ENCODE measurements at regions not wholly inside any gene's neighbourhood (a gene's known extent, or its start where the extent isn't known, plus 50 kb on each side); places are given as distances from the start of the nearest gene placed in this dataset.

GRCh38 chr20:62560162-62560561, 82.1 kb upstream of the SLCO4A1 start:
- Mint-ChIP-seq H3K4me3 (ENCODE audit: unreplicated experiment) (no peak overlapping the region), H3K9me3 (ENCODE audit: low read depth) (no peaks in the 10 kb centered on the region), H3K27ac (ENCODE audit: unreplicated experiment) (no peak overlapping the region), H3K36me3 (ENCODE audit: low read depth) (no peaks in the 10 kb centered on the region), H3K4me1 (ENCODE audit: low read depth) (no peaks in the 10 kb centered on the region), H3K27me3 (ENCODE audit: low read depth) (peaks cover 48% of the 10 kb centered on the region)
- no peak for DNase-seq (ENCODE audit: low spot score)
- no peak for TF ChIP-seq CTCF (IDR thresholded peaks at IDR 0.05)

GRCh38 chr20:62561182-62561581, 81.1 kb upstream of the SLCO4A1 start:
- Mint-ChIP-seq H3K27me3 (ENCODE audit: low read depth) (peaks cover 44% of the 10 kb centered on the region), H3K27ac (ENCODE audit: unreplicated experiment) (no peak overlapping the region), H3K9me3 (ENCODE audit: low read depth) (no peaks in the 10 kb centered on the region), H3K4me1 (ENCODE audit: low read depth) (no peaks in the 10 kb centered on the region), H3K4me3 (ENCODE audit: unreplicated experiment) (no peak overlapping the region), H3K36me3 (ENCODE audit: low read depth) (no peaks in the 10 kb centered on the region)
- no peak for DNase-seq (ENCODE audit: low spot score)
- TF ChIP-seq CTCF (IDR thresholded peaks at IDR 0.05): no peak

GRCh38 chr20:62561948-62562347, 80.4 kb upstream of the SLCO4A1 start:
- no peaks in the 10 kb centered on the region for H3K36me3 Mint-ChIP-seq (ENCODE audit: low read depth)
- no peak for DNase-seq (ENCODE audit: low spot score)
- no peaks in the 10 kb centered on the region for H3K9me3 Mint-ChIP-seq (ENCODE audit: low read depth)
- H3K27me3 Mint-ChIP-seq (ENCODE audit: low read depth): peaks cover 38% of the 10 kb centered on the region
- no peaks in the 10 kb centered on the region for H3K4me1 Mint-ChIP-seq (ENCODE audit: low read depth)
- no peak for TF ChIP-seq CTCF (IDR thresholded peaks at IDR 0.05)
- no peak overlapping the region for H3K4me3 Mint-ChIP-seq (ENCODE audit: unreplicated experiment)
- no peak overlapping the region for H3K27ac Mint-ChIP-seq (ENCODE audit: unreplicated experiment)

- Mint-ChIP-seq H3K36me3 (ENCODE audit: low read depth) (no peaks in the 10 kb centered on the region), H3K9me3 (ENCODE audit: low read depth) (no peaks in the 10 kb centered on the region), H3K27ac (ENCODE audit: unreplicated experiment) (no peak overlapping the region), H3K4me3 (ENCODE audit: unreplicated experiment) (no peak overlapping the region), H3K27me3 (ENCODE audit: low read depth) (peaks cover 42% of the 10 kb centered on the region), H3K4me1 (ENCODE audit: low read depth) (no peaks in the 10 kb centered on the region)
- DNase-seq (ENCODE audit: low spot score): no peak
- TF ChIP-seq CTCF (IDR thresholded peaks at IDR 0.05): no peak
Measured at GRCh38 chr20:62562831-62563230, 79.5 kb upstream of the SLCO4A1 start.

GRCh38 chr20:62563561-62563960, 78.7 kb upstream of the SLCO4A1 start:
- H3K9me3 Mint-ChIP-seq (ENCODE audit: low read depth): no peaks in the 10 kb centered on the region
- H3K36me3 Mint-ChIP-seq (ENCODE audit: low read depth): no peaks in the 10 kb centered on the region
- no peak overlapping the region for H3K4me3 Mint-ChIP-seq (ENCODE audit: unreplicated experiment)
- H3K27ac Mint-ChIP-seq (ENCODE audit: unreplicated experiment): no peak overlapping the region
- peaks cover 38% of the 10 kb centered on the region for H3K27me3 Mint-ChIP-seq (ENCODE audit: low read depth)
- TF ChIP-seq CTCF (IDR thresholded peaks at IDR 0.05): no peak
- H3K4me1 Mint-ChIP-seq (ENCODE audit: low read depth): no peaks in the 10 kb centered on the region
- DNase-seq (ENCODE audit: low spot score): no peak
